T47D (cell line): ENCODE measurements at regions not wholly inside any gene's neighbourhood (a gene's known extent, or its start where the extent isn't known, plus 50 kb on each side); places are given as distances from the start of the nearest gene placed in this dataset.

Experiments used
- DNase-seq, 2 experiments: peaks; one replicate each; pipeline versions ENCODE4 v3.0.0 to v3.0.0-alpha.2; 2011 to 2012; ENCODE audit warnings: low read depth in 1 of 2, low spot score in 1 of 2
- JUND ChIP-seq: IDR thresholded peaks from 2 replicates; pipeline ENCODE4 v1.6.1; 2012; ENCODE audit warnings: low read depth
- in situ Hi-C: cut with HindIII; loops from 2 replicates; pipeline ENCODE4 v1.10.0; 2016; ENCODE audit warnings: low sequenced_read_pairs, low pct_unique_long_range_greater_than_20kb

GRCh38 chr4:141573678-141574077 lies 62.7 kb upstream of the IL15 start:
- no peak for DNase-seq
- in situ Hi-C loops: no loop called here
- TF ChIP-seq JUND: no peak

- in situ Hi-C loops: no loop called here
- DNase-seq: no peak
- TF ChIP-seq JUND: no peak
Observed at GRCh38 chr4:141575884-141576283, 60.5 kb upstream of the IL15 start.

- TF ChIP-seq JUND: no peak
- DNase-seq: no peak
- in situ Hi-C loops: no loop called here
Observed at GRCh38 chr4:141576585-141577110, 59.7 kb upstream of the IL15 start.

DNA sequence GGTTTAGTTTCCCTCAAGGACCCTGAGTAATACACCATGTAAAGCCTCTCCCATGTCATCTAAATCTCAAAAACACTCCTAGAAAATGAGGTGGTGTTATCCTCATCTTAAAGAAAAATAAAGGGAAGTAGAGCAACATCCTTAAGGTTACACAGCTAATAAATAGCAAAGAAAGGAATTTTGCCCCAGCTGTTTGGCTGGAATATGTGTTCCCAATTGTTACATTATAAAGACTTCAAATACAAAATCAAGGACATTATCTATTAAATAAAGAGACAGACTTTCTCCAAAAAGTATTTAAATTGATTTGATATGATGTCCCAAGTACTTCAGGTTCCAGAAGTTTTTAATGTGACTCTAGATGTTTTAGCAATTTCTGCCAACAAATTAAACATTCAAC lies 57.9 kb upstream of the IL15 start:
- in situ Hi-C loops: no loop called here
- DNase-seq: no peak
- no peak for TF ChIP-seq JUND

DNA sequence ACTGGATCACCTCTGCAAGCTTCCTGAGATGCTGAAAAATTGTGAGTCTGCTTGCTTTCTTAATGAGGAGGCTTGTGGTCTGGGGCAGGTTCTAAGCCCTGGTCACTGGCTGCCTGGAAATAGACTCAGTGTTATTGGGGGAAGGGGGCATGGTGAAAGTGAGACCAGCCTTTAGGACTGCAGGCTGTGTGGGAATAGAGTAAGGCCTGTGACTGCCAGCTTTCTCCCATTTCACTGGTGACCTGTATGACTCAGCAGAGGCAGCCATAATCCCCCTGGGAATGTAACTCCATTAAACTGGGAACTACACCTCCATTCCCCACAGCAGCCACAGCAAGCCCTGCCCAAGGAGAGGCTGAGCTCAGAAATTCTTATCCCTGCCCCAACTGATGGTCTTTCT lies 55.9 kb upstream of the IL15 start:
- no peak for DNase-seq
- in situ Hi-C loops: no loop called here
- TF ChIP-seq JUND: no peak
